ENCODE measurements at regions not wholly inside any gene's neighbourhood (a gene's known extent, or its start where the extent isn't known, plus 50 kb on each side); places are given as distances from the start of the nearest gene placed in this dataset.

- DNase-seq (no peak), ATAC-seq (no peak)
- intact Hi-C loops (cut with DNase I, micrococcal nuclease) = no loop called here
Measured at GRCh38 chr13:56886398-56886797, 254.3 kb upstream of the PRR20A start.

- no peak for DNase-seq
- intact Hi-C loops (cut with DNase I, micrococcal nuclease) = no loop called here
- no peak for ATAC-seq
Measured at GRCh38 chr13:56888455-56888854, 252.3 kb upstream of the PRR20A start.

GRCh38 chr13:56893843-56894242 is 246.9 kb upstream of the PRR20A start:
- intact Hi-C loops (cut with DNase I, micrococcal nuclease) = no loop called here
- ATAC-seq (no peak), DNase-seq (no peak)

- DNase-seq (no peak), ATAC-seq (no peak)
- intact Hi-C loops (cut with DNase I, micrococcal nuclease) = no loop called here
Measured at GRCh38 chr13:56900549-56901279, 240.0 kb upstream of the PRR20A start.

- intact Hi-C loops (cut with DNase I, micrococcal nuclease) = no loop called here
- no peak for ATAC-seq
- no peak for DNase-seq
Measured at GRCh38 chr13:56902276-56902675, 238.4 kb upstream of the PRR20A start.

GRCh38 chr13:56903710-56904282 is 236.9 kb upstream of the PRR20A start:
- DNase-seq (no peak), ATAC-seq (no peak)
- intact Hi-C loops (cut with DNase I, micrococcal nuclease) = no loop called here

- no peak for ATAC-seq
- no peak for DNase-seq
- intact Hi-C loops (cut with DNase I, micrococcal nuclease) = no loop called here
Measured at GRCh38 chr13:56906909-56907308, 233.8 kb upstream of the PRR20A start.

GRCh38 chr13:56907766-56908165 is 233.0 kb upstream of the PRR20A start:
- DNase-seq (no peak), ATAC-seq (no peak)
- intact Hi-C loops (cut with DNase I, micrococcal nuclease) = no loop called here

GRCh38 chr13:56909896-56910600 is 230.7 kb upstream of the PRR20A start:
- intact Hi-C loops (cut with DNase I, micrococcal nuclease) = no loop called here
- no peak for ATAC-seq
- peak in 1 of 2 donors; percentile 2 for DNase-seq

- intact Hi-C loops (cut with DNase I, micrococcal nuclease) = no loop called here
- no peak for DNase-seq
- ATAC-seq = no peak
Measured at GRCh38 chr13:56917966-56918365, 222.8 kb upstream of the PRR20A start.

- DNase-seq (no peak), ATAC-seq (no peak)
- intact Hi-C loops (cut with DNase I, micrococcal nuclease) = no loop called here
Measured at GRCh38 chr13:56923626-56924140, 217.0 kb upstream of the PRR20A start.

- DNase-seq (no peak), ATAC-seq (no peak)
- intact Hi-C loops (cut with DNase I, micrococcal nuclease) = no loop called here
Measured at GRCh38 chr13:56924401-56924800, 216.3 kb upstream of the PRR20A start.

- no peak for ATAC-seq
- no peak for DNase-seq
- intact Hi-C loops (cut with DNase I, micrococcal nuclease) = no loop called here
Measured at GRCh38 chr13:56932104-56932503, 208.6 kb upstream of the PRR20A start.

- DNase-seq (no peak), ATAC-seq (no peak)
- intact Hi-C loops (cut with DNase I, micrococcal nuclease) = no loop called here
Measured at GRCh38 chr13:56953965-56954364, 186.8 kb upstream of the PRR20A start.

- ATAC-seq (no peak), DNase-seq (no peak)
- intact Hi-C loops (cut with DNase I, micrococcal nuclease) = no loop called here
Measured at GRCh38 chr13:56975647-56976046, 165.1 kb upstream of the PRR20A start.

GRCh38 chr13:56980856-56981255 is 159.9 kb upstream of the PRR20A start:
- intact Hi-C loops (cut with DNase I, micrococcal nuclease) = no loop called here
- ATAC-seq (no peak), DNase-seq (no peak)

GRCh38 chr13:56986121-56986520 is 154.6 kb upstream of the PRR20A start:
- intact Hi-C loops (cut with DNase I, micrococcal nuclease) = no loop called here
- DNase-seq (no peak), ATAC-seq (no peak)

GRCh38 chr13:56988543-56988942 is 152.2 kb upstream of the PRR20A start:
- intact Hi-C loops (cut with DNase I, micrococcal nuclease) = no loop called here
- DNase-seq (no peak), ATAC-seq (no peak)

- ATAC-seq (no peak), DNase-seq (no peak)
- intact Hi-C loops (cut with DNase I, micrococcal nuclease) = no loop called here
Measured at GRCh38 chr13:57003682-57004081, 137.0 kb upstream of the PRR20A start.

GRCh38 chr13:57017357-57017756 is 123.4 kb upstream of the PRR20A start:
- intact Hi-C loops (cut with DNase I, micrococcal nuclease) = no loop called here
- ATAC-seq (no peak), DNase-seq (no peak)

Data from left colon (tissue), 2 donors.